Neural progenitor cell (in vitro differentiated cells): ENCODE measurements at regions not wholly inside any gene's neighbourhood (a gene's known extent, or its start where the extent isn't known, plus 50 kb on each side); places are given as distances from the start of the nearest gene placed in this dataset.

Experiments used
- EZH2 ChIP-seq: fragments of 200-600 bp; sonication (generic); IDR thresholded peaks from 2 replicates; pipeline ENCODE4 v1.6.1; 2017; ENCODE audit warnings: antibody characterized with exemption, mild to moderate bottlenecking, moderate library complexity
- EZH2phosphoT487 ChIP-seq: fragments of 200-600 bp; sonication (generic); IDR thresholded peaks from 2 replicates; pipeline ENCODE4 v1.6.1; 2017; ENCODE audit warnings: antibody characterized with exemption

GRCh38 chr5:166803058-166803457 lies 1488.4 kb upstream of the WWC1 start:
- TF ChIP-seq EZH2 (no peak), EZH2phosphoT487 (no peak)
